ENCODE measurements at regions not wholly inside any gene's neighbourhood (a gene's known extent, or its start where the extent isn't known, plus 50 kb on each side); places are given as distances from the start of the nearest gene placed in this dataset.
"Not testable (repeated sequence)": the region's sequence is repeated elsewhere in the genome, so short reads cannot be mapped to it uniquely, and the experiment has no call there.

DNA sequence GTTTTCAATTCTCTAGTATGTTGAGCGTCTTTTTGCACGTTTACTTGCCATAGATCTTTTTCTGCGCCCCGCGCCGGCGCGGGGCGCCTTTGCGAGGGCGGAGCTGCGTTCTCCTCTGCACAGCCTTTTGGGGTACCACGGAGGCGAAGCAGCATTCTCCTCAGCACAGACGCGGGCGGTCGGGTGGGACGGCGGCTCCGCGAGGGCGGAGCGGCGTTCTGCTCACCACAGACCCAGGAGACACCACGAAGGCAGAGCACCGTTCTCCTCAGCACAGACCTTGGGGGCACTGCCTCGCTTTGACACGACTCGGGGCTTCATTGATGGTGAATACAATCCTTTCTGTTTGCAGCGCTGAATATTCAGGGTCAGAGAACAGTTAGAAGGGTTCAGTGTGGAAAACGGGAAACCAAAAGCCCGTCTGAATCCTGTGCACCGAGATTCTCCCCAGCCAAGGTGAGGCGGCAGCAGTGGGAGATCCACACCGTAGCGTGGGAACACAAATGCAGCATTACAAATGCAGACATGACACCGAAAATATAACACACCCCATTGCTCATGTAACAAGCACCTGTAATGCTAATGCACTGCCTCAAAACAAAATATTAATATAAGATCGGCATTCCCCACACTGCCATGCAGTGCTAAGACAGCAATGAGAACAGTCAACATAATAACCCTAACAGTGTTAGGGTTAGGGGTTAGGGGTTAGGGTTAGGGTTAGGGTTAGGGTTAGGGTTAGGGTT lies 190.7 kb upstream of the VIPR2 start:
- not testable (repeated sequence) for DNase-seq (ENCODE audit: low spot score)

DNA sequence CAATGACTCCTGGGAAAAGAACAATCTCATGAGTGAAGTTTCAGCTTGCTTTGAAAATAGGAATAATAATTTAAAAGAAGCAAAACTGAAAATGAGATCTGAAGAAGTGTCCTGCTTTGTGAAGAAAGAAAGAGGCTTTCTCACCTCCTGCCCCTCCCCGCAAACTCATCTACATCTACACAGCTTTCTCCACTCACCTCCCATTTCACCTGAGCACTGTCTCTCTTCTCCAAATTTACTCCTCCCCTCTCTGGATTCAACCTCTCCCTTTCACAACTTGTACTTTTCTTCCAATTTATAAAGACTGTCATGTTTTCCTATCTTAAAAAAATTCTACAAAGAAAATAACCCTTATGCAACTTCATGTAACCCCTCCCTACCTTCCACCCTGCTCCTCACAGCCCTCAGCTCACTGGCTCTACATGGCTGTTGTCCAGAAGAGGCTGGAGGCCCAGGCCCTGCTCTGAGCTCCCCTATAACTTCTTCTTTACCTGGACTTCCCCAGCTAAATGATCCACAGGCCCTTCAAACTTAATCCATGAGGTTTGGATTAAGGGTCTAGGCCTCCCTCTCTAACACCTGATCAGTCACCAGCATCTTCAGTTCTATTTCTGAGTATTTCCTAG lies 188.3 kb upstream of the VIPR2 start:
- DNase-seq (ENCODE audit: low spot score): not testable (repeated sequence)

DNA sequence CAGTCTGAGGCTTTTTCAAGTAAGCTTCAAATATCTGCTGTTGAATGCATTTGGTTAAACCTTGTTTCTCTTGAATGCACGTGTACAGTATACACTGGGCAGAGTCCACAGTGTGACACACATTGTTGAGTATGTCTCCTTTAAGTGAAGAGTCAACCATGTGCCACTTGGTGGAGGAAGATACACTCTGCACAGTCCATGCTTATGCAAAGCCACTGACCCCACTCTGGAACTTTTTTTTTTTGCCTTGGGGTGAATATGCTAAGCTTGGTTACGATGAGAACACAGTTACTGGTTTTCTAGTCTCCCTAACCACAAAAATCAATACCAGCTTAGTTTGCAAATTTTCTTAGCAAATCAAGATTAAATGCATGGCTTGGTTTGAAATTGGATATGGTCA lies 186.8 kb upstream of the VIPR2 start:
- DNase-seq (ENCODE audit: low spot score): no peak

DNA sequence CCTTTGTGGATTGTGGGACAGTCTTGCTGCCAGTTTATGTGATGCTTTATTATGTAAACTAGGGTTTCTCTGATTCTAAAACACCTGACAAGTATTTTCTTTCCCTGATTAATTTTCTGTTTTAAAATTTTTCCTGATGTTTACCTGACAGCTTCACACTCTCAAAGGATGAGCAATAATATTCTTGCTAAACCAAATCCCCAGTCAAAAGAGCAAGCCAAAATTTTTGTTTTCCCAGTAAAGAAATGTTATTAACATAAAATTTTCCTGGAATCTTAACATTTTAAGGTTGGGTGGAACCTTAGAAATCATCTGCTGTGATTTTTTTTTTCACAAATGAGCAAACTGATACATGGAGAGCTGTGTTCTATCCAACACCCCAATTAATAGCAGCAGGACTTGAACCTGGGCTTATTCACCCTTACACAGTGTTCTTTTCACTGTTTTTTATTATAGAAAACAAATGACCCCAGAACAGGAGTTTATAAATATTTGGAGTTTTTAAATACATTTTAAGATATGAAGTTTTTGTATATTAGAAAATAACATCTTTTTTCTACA lies 185.2 kb upstream of the VIPR2 start:
- DNase-seq (ENCODE audit: low spot score): no peak

DNA sequence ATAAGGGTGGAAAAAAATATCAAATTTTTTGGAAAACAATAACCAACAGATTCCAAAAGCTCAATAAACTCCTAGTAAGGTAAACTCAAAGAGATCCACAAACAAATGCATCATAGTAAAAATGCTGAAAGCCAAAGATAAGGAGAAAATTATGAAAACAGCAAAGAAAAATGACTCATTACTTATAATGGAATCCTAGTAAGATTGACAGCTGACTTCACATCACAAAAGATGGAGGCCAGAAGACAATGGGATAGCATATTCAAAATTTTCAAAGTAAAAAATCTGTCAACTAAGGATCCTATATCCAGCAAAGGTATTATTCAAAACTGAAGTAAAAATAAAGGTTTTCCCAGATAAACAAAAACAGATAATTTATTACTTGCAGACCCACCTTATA lies 183.4 kb upstream of the VIPR2 start:
- no peak for DNase-seq (ENCODE audit: low spot score)

DNA sequence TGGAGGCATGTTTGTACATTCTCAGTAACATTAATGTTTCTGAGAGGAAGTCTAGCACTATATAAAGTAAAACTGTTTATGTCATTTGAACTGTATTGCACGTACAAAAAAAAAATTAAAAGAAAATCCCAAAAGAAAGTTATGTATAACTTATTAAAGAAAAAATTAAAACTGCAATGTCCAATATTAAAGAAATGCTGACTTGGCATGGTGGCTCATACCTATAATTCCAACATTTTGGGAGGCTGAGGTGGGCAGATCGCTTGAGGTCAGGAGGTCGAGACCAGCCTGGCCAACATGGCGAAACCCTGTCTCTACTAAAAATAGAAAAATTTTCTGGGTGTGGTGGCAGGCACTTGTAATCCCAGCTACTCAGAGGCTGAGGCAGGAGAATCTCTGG lies 178.7 kb upstream of the VIPR2 start:
- DNase-seq (ENCODE audit: low spot score): no peak

DNA sequence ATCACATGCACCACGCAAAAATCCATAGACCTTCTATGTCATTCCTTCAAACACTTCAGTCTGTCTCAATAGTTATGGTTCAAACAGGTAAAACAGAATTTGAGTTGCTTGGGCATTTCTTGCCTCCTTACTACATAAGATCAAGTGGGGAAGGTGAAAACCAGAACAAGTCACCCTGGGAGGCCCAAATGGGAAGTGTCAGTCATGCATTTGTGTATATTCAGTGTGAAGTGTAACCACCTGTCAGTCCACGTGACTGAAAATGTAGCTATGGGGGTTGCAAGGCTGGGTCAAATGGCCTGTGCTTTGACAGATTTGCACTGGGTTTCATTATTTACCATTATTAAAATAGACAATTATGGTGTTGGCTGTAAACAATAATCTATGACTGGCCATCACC lies 176.6 kb upstream of the VIPR2 start:
- no peak for DNase-seq (ENCODE audit: low spot score)

DNA sequence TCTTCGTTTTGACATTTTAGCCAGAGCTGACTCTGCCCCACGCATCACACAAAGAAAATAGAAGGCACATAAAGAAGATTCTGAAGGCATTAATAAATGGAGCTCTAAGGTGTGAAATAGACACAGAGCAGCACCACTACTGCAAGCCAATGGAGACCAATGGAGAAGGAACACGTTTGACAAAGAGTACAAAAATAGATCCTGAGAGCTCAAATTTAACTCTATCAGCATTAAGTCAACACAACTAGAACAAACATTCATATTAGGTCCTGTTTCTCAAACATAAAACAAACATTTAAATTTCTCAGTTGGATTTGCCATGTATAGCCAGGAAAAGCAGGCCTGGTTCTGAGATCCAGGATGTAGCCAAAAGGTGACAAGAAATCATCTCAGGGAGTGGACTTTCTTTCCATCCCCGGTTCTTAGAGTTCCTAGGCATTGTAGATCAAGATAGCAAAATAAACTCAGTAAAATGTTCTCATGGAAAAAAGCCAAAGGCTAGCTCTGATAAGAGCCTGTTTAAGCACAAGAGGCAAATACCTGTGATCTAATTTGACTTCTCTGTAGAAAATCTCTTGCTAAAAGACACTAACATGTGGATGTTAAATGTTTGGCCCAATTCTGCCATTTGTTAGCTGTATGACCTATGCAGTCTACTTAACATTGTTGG lies 174.2 kb upstream of the VIPR2 start:
- no peak for DNase-seq (ENCODE audit: low spot score)

DNA sequence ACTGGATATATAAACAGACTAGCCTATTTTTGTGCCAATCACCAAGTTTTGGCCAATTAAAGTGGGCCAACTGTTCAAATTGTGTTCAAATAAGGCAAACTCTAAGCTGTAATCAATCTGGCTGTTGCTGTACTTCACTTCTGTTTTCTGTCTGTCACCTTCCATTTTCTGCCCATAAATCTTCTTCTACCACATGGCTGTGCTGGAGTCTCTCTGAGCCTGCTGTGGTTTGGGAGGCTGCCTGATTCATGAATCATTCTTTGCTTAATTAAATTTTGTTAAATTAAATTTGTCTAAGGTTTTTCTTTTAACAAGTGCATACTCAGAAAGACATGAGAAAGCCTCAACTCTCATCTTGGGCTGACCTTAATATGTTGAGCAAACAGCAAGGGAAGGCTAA lies 172.6 kb upstream of the VIPR2 start:
- no peak for DNase-seq (ENCODE audit: low spot score)

DNA sequence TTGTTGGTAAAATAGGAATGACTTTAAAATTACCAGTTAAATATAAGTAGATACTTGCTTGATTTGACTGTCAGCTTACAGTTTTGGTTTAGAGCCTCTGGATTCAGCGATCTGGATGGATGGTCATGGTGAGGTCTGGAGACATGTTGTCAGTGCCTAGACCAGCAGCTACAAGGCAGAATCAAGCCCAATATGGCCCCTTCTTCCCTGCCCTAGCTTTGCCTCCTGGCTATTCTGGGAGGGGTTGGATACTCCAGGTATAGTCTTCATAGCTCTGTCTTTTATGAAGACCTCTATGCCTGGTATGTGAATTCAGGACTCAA lies 166.5 kb upstream of the VIPR2 start:
- DNase-seq (ENCODE audit: low spot score): no peak

DNA sequence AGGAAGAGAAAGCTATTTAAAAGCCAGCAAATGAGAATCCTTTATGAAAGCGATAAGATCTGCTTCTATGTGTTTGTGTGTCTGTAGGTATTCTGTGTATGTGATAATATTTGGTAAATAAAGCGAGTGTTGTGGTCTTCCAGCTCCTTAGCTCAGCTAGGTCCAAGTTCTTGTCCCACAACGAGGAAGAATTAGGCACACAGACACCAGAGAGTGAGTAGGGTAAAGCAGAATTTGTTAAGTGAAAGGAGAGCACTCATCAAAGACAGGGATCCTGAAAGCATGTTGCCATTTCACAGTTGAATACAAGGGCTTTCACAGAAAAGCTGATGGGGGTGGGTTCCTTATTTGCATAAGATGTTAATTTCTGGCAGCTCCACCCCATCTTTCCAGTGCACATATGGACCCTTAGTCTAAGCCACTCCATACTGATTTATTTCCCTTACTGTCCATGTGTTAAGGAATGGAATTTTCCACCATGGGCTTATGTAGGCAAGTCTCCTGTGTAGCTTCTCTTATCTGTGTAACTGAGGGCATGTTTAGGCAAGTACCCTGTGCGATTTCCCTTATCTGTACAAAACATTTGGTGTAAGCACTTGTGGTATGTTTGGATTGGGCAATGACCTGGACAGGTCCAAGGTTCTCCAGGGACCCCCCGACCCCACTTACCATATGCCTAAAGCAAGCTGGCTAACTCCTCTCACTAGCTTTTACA lies 165.9 kb upstream of the VIPR2 start:
- no peak for DNase-seq (ENCODE audit: low spot score)

DNA sequence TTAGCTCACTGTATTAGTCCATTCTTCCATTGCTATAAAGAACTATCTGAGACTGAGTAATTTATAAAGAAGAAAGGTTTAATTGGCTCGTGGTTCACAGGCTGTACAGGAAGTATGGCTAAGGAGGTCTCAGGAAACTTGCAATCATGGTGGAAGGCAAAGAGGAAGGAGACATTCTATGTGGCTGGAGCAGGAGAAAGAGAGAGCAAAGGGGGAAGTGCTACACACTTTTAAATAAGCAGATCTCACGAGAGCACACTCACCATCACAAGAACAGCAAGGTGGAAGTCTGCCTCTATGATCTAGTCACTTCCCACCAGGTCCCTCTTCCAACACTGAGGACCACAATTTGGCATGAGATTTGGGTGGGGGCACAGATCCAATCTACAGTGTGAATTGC lies 164.5 kb upstream of the VIPR2 start:
- DNase-seq (ENCODE audit: low spot score): not testable (repeated sequence)

DNA sequence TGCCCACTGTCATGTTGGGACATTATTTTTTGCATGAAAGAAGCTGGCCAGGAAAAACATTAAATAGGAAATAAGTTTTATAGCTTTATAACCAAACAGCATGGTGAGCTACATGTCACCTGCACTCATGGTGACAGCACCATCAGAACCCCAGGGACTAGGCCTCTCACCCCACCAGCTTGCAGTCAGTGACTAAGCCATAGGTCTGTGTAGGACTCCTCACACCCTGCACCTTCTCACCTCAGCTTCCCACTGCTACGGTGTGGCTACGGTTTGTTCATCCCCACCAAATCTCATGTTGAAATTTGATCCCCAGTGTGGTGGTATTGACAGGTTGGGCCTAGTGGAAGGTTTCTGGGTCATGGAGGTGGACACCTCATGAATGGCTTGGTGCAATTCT lies 161.3 kb upstream of the VIPR2 start:
- no peak for DNase-seq (ENCODE audit: low spot score)

DNA sequence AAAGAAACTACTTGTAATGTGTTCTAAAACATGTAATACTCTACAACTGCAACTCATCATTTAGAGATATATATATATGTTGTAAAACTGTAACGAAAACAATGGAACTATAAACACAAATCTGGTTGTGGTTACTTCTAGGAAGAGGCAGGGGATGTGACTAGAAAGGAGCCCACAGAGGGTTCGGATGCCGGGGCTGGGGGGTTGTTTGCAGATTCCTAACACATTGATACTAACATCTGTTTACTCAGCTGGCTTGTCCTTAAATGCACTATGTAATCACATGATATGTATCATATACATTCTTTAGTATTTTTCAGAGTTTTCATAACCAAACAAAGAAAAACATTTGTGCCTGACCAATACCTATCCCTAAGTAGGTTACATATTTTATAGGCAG lies 160.5 kb upstream of the VIPR2 start:
- DNase-seq (ENCODE audit: low spot score): not testable (repeated sequence)

DNA sequence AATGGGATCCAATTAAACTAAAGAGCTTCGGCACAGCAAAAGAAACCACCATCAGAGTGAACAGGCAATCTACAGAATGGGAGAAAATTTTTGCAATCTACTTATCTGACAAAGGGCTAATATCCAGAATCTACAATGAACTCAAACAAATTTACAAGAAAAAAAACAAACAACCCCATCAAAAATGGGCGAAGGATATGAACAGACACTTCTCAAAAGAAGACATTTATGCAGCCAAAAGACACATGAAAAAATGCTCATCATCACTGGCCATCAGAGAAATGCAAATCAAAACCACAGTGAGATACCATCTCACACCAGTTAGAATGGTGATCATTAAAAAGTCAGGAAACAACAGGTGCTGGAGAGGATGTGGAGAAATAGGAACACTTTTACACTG lies 158.8 kb upstream of the VIPR2 start:
- not testable (repeated sequence) for DNase-seq (ENCODE audit: low spot score)

DNA sequence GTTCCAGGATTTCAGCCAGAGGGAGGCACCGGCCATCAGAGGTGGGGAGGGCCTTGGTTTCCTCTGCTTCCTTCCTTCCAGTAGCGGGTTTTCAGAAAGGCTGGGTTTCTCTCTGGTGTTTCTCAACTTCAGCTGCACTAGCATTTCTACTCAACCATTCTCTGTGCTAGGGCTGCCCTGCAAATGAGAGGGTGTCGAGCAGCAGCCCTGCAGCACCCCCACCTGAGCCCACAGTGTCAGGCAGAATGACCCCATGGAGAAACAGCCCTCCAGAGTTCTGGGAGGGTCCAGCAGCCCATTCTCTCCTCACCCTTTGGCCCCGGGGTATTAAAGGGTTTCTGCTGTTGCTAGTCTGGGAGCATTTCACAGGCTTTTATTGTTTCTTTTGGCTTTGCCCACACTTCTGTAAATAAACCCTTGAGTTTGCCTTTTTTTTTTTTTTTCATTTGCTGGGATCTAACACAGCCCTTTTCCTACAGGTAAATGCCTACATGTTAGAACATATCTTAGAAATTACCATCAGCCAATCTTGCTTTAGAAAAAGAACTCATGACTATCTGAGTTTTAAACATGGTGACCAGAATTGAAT lies 151.5 kb upstream of the VIPR2 start:
- DNase-seq (ENCODE audit: low spot score): no peak

DNA sequence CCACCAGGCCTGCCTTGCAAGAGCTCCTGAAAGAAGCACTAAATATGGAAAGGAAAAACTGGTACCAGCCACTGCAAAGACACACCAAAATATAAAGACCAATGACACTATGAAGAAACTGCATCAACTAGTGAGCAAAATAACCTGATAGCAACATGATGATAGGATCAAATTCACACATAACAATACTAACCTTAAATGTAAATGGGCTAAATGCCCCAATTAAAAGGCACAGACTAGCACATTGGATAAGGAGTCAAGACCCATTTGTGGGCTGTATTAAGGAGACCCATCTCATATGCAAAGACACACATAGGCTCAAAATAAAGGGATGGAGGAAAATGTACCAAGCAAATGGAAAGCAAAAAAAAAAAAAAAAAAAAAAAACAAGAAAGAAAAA lies 141.8 kb upstream of the VIPR2 start:
- DNase-seq (ENCODE audit: low spot score): not testable (repeated sequence)

DNA sequence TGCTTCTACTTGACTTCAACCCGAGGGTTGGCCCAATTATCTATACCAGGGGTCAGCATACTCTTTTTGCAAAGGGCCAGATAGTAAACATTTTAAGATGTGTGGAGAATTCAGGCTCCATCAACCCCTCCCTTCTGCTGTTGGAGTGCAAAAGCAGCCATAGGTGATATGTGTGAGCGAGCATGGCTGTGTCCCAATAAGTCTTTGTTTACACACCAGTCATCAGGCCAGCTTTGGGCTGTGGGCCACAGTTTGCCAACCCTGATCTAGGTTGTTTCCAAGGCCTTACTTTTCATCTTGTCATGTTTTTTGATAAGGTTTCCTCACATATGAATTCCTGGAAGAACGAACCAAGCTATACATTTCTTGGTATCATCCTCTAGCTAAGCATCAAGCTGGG lies 136.9 kb upstream of the VIPR2 start:
- no peak for DNase-seq (ENCODE audit: low spot score)

DNA sequence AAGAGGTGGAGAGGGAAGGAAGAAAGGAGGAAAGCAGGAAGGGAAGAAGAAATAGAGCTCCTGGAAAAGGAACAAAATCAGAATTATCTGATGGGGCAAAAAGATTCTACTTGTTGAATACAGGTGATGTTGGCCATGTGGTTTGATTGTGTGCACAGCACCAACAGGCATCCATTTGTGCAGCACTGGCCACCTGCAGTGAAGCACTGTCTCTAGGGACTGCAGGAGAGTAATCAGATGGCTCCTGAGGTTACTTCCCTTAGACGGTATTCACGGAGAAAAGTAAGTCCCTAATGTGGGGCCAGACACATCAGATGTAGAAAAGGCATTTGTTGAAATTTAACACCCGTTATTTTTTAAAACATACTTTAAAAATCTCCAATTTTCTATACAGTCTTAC lies 135.3 kb upstream of the VIPR2 start:
- no peak for DNase-seq (ENCODE audit: low spot score)

DNA sequence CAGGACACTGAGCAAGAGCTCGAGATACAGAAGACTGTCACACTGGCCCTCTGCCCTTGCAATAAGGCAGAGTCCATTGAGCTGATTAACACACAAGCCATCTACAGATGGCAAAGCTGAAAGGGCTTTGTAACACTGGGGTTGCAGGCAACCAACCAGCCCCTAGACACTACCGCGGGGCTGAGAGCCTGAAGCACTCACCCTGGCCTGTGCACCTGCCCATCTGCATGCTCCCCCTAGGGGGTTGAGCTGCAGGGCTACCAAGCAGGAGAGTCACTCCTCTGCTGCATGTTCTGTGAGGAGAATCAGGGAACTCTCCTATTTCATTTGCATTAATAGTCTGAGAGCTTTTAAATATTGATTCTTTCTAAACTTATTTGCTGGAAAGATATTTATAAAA lies 128.1 kb upstream of the VIPR2 start:
- DNase-seq (ENCODE audit: low spot score): no peak

DNA sequence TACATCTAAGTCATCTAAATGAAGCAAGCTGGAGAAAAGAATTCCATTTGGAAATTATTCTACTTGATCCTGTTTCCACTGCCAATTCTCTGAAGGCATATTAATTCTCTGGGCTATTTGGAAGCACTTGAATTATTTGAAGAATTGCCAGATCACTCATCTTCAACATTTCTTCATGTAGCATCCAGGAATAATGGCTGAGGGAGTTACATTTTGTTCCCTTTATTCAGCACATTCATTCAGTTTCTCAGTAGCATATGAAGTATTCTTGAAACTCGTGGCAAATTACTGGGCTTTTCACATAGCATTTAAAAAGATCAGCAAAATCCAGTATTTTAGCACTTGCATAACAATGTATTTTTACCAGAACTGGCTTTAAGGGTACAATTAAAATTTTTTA lies 127.1 kb upstream of the VIPR2 start:
- DNase-seq (ENCODE audit: low spot score): no peak

DNA sequence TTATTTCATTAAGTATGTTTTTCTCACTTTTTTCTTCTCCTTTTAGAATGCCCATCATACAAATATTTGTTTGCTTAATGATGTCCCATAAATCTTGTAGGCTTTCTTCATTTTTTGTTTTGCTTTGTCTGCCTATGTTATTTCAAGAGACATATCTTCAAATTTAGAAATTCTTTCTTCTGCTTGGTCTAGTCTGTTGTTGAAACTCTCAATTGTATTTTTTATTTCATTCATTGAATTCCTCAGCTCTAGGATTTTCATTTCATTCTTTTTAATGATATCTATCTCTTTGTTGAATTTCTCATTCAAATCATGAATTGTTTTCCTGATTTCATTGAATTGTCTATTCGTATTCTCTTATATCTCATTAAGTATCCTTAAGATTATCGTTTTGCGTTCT lies 125.1 kb upstream of the VIPR2 start:
- DNase-seq (ENCODE audit: low spot score): no peak
